ENCODE measurements at regions not wholly inside any gene's neighbourhood (a gene's known extent, or its start where the extent isn't known, plus 50 kb on each side); places are given as distances from the start of the nearest gene placed in this dataset.

- no peak for TF ChIP-seq CTCF (conservative IDR thresholded peaks at IDR 0.05)
- TF ChIP-seq ZFX (IDR thresholded peaks at IDR 0.05), result no peak
Measured at GRCh38 chr3:177745607-177746005, 548.3 kb upstream of the TBL1XR1 start.

Data from C4-2B (cell line).